GM12892 (cell line): ENCODE measurements at regions not wholly inside any gene's neighbourhood (a gene's known extent, or its start where the extent isn't known, plus 50 kb on each side); places are given as distances from the start of the nearest gene placed in this dataset.
"Not testable (repeated sequence)": the region's sequence is repeated elsewhere in the genome, so short reads cannot be mapped to it uniquely, and the experiment has no call there.

Source experiments
- DNase-seq: peaks from one replicate; pipeline ENCODE4 v3.0.0; 2011; ENCODE audit not compliant: insufficient read length
- FAIRE-seq: peaks from 2 replicates; lab custom pipeline; 2011; peaks lifted over from hg19 to GRCh38; lab: Jason Lieb, UNC
- POLR2A ChIP-seq: IDR thresholded peaks from 2 replicates; pipeline ENCODE4 v1.6.1; 2011; ENCODE audit warnings: low read depth, low read length, control low read depth
- POLR2AphosphoS5 ChIP-seq: IDR thresholded peaks from 2 replicates; pipeline ENCODE4 v1.6.1; 2011; ENCODE audit warnings: low read depth, low read length, control low read depth
- TAF1 ChIP-seq: IDR thresholded peaks from 2 replicates; pipeline ENCODE4 v1.6.1; 2011; ENCODE audit warnings: low read depth, mild to moderate bottlenecking, control low read depth, low read length, borderline replicate concordance

DNA sequence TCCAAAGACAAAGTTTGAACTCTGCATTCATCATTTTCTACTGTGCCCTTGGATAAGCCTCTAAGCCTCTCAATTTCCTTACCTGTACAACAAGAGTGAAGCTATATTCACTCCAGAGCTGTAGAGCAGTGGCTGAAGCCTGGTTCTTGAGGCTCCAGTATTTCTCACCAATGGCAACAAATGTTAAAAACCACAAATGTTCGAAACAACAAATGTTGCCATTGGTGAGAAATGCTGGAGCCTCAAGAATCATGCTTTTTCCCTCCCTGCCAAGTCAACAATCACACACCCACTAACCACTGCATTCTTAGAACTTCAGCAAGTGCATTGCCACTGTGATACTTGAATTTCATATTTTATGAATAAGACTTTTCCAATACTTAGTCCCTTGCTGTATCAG is 237.9 kb downstream of the TMEM26 start:
- FAIRE-seq: no peak
- no peak for TF ChIP-seq POLR2A
- TF ChIP-seq POLR2AphosphoS5: no peak
- no peak for TF ChIP-seq TAF1
- DNase-seq: no peak

DNA sequence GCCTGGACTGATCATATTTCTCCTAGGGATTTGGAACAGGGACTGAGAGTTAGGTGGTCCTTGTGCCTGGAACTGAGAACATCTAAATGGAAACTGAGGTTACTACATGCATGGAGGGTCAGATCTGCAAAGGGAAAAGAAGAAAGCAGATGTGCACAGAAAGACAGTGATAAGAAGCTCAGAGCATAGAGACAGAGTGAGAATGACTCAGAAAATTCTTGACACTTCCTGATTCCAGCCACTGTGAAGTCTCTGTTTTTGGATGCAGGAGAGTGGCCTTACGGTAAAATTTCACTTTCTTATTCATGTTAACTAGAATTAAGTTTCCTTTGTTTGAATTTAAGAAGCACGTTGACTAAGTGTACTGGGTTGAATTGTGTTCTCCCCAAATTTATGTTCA is 241.7 kb downstream of the TMEM26 start:
- FAIRE-seq (no peak), DNase-seq (no peak)
- TF ChIP-seq POLR2AphosphoS5 (no peak), TAF1 (no peak), POLR2A (no peak)

DNA sequence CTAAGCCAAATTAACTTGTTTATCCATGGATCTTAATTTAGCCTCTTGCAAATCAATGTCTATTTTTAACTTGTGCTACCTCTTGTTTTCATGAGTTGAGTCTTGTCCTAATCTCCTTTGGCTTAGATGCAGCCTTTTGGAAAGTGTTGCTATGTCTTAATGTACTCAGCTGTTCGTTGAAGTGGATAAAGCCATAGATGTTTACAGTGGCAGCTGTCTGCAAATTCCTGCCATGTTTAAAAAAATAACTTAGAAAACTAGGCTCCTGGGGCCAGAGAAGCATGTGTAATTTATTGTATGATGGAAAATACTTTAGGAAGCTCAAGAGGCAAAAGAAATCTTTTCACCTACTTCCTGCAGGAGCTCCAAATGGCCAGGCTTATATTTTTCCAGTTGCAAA is 253.1 kb upstream of the RHOBTB1 start:
- DNase-seq: no peak
- TF ChIP-seq POLR2A (no peak), POLR2AphosphoS5 (no peak), TAF1 (no peak)
- FAIRE-seq: no peak

DNA sequence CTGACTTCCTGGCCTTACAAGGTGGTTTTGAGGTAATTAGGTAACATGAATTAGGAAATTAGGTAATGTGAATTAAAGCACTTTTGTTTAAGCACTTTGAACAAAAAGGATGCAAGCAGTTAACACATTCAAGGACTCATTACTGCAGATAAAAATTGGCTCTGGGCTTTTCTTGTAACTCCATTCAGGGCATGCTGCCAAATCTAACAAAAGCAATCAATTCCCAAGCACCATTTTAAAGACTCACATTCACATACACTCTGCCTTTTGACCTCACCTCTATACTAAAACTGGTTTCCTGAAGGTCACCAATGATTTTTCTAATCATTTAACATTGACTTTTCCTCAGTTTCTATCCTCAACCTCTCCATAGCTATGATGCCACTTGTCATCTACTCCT is 251.2 kb upstream of the RHOBTB1 start:
- no peak for TF ChIP-seq POLR2AphosphoS5
- TF ChIP-seq TAF1: no peak
- no peak for TF ChIP-seq POLR2A
- DNase-seq: no peak
- FAIRE-seq: no peak

DNA sequence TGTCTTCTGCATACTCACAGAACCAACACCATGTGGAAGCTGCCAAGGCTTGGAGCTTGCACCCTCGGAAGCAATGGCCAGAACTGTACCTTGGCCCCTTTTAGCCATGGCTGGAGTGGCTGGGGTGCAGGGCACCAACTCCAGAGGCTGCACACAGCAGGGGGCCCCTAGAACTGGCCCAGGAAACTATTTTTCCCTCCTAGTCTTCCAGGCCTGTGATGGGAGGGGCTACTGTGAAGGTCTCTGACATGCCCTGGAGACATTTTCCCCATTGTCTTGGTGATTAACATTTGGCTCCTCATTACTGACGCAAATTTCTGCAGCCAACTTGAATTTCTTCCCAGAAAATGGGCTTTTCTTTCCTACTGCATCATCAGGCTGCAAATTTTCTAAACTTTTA is 248.6 kb upstream of the RHOBTB1 start:
- FAIRE-seq, DNase-seq: not testable (repeated sequence)

DNA sequence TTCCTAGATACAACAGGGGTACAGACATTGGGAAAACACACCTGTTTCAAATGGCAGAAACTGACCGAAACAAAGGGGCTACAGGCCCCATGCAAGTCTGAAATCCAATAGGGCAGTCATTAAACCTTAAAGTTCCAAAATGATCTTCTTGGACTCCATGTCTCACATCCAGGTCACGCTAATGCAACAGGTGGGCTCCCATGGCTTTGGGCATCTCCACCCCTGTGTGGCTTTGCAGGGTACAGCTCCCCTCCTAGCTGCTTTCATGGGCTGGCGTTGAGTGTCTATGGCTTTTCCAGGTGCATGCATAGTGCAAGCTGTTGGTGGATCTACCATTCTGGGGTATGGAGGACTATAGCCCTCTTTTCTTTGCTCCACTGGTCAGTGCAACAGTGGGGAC is 248.1 kb upstream of the RHOBTB1 start:
- TF ChIP-seq POLR2AphosphoS5: no peak
- no peak for TF ChIP-seq POLR2A
- FAIRE-seq (no peak), DNase-seq (no peak)

DNA sequence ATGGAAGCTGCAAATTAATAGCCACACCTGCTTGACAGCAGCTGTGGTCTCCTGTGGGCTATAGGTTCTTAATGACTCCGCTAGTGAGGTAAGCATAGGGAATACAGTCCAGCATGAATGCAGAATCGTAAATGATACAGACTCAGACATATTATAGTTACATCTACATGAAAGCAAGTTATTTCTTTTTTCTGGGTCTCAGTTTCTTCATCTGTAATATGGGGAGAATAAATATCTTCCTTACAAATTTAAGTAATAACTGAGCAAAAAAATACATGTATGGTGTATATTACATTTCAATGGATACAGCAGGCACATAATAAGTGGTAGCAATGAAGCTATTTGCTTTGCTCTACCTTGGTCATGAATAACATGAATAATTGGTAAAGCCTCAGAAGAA is 245.9 kb upstream of the RHOBTB1 start:
- no peak for FAIRE-seq
- no peak for DNase-seq
- TF ChIP-seq TAF1 (no peak), POLR2A (no peak), POLR2AphosphoS5 (no peak)

DNA sequence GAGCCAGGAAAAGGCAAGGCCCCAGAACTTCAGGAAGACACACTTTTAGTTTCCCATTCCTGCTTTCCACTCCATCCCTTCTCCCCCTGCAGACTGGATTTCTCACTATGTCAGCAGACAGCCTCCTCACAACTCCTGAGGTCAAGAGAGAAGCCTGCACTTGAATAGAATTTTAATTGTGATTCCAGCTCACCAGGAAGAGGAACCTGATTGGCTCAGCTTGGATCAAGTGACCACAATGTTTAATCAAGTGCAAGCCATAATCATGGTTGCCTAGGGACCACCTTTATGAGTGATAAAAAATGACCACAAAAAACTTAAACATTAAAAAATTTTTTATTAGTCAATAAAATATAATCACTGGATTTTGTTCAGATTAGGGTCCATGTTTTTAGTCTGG is 244.7 kb upstream of the RHOBTB1 start:
- TF ChIP-seq TAF1 (no peak), POLR2AphosphoS5 (no peak), POLR2A (no peak)
- DNase-seq: no peak
- FAIRE-seq: no peak

DNA sequence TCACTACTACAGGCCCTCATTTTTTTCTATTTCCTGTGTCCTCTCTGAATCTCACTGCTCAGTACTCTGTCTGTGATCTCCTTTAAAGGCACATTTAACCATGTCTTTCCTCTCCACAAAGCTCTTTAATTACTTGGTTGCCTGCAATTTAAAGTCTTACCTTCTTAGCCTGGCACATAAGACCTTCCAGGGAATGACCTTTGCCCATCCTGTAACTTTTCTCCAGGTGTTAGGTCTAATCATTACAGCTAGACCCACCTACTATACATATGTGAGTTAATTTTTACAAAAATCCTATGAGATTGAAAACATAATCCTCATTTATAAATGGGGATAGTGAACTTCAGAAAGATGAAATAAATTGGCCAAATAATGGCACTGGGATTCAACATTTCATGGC is 244.1 kb upstream of the RHOBTB1 start:
- no peak for FAIRE-seq
- DNase-seq: no peak
- TF ChIP-seq TAF1 (no peak), POLR2A (no peak), POLR2AphosphoS5 (no peak)

DNA sequence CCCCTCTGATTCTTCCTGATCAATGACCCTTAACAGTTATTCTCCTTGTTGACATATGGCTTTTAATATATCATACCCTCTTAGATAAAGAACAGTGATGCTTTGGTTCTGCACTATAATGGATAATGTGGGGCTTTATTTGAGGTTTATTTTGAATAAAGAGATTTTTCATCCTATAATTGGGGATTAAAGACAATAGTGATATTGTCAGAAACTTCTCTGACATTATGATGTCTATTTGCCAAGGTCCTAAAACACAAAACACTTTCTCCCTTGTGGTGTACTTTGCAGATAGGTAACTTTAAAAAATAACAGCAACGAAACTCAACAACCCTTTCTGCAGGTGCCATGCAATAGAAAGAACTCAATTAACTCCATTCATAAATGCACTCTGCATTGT is 243.6 kb upstream of the RHOBTB1 start:
- no peak for DNase-seq
- no peak for FAIRE-seq
- no peak for TF ChIP-seq TAF1
- TF ChIP-seq POLR2A: no peak
- TF ChIP-seq POLR2AphosphoS5: no peak

DNA sequence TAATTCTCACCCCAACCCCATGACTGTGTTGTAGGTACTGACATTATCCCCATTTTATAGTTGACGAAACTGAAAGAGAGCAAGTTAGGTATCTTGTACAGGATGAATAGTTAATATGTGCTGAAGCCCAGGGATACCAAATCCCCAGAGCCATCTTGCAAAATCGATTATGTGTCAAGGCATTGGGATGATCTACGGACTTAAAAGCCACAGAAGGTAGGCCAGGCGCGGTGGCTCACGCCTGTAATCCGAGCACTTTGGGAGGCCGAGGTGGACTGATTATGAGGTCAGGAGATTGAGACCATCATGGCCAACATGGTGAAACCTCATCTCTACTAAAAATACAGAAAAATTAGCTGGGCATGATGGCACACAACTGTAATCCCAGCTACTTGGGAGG is 242.4 kb upstream of the RHOBTB1 start:
- FAIRE-seq (no peak), DNase-seq (no peak)
- TF ChIP-seq POLR2A (no peak), POLR2AphosphoS5 (no peak), TAF1 (no peak)

DNA sequence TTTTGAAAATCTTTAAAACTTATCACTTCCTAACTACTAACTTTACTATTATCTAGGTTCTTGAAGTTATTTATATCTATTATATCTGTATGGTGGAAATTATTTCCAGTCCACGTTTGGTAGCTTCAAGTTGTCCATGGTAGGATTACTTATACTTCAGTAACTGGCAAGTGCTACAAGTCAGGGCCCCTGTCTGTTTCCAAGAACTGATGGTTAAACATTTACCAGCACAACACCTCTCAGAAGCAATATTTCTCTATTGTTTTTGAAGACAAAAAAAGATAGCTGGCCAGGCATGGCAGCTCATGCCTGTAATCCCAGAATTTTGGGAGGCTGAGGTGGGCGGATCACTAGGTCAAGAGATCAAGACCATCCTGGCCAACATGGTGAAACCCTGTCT is 240.4 kb upstream of the RHOBTB1 start:
- FAIRE-seq: no peak
- DNase-seq: no peak
- TF ChIP-seq POLR2AphosphoS5 (no peak), POLR2A (no peak), TAF1 (no peak)

DNA sequence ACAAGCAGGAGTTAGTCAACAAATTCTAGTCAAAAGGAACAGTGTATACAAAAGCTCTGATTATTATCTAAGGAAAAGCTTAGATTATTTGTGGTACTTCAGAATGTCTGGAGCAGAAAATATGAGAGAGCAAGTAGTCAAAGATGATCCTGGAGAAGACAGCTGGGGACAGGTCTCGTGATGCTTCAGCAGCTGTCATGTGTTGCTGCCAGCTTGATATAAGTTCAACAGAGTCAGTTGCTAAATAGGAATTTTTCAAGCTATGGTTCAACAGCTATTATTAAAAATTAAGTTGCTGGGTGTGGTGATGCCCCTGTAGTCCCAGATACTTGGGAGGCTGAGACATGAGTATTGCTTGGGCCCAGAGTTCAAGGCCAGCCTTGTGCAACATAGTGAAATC is 240.0 kb upstream of the RHOBTB1 start:
- no peak for TF ChIP-seq POLR2AphosphoS5
- no peak for TF ChIP-seq POLR2A
- TF ChIP-seq TAF1: no peak
- FAIRE-seq: no peak
- DNase-seq: no peak
